Retinal pigment epithelial cell (primary cell): ENCODE measurements at regions not wholly inside any gene's neighbourhood (a gene's known extent, or its start where the extent isn't known, plus 50 kb on each side); places are given as distances from the start of the nearest gene placed in this dataset.

Source experiments
- DNase-seq: peaks from one replicate; pipeline ENCODE4 v3.0.0-alpha.2; 2010; ENCODE audit warnings: low read depth
- H3K4me3 ChIP-seq: 2 replicates; pipeline ENCODE4 v1.5.1; 2011; ENCODE audit warnings: mild to moderate bottlenecking, low read length, control low read depth, moderate library complexity
- TF ChIP-seq, protein P1 (sequence below): conservative IDR thresholded peaks from 2 replicates; pipeline ENCODE4 v1.5.1; 2011; ENCODE audit warnings: low read depth, low read length, control low read depth, inconsistent platforms

DNA sequence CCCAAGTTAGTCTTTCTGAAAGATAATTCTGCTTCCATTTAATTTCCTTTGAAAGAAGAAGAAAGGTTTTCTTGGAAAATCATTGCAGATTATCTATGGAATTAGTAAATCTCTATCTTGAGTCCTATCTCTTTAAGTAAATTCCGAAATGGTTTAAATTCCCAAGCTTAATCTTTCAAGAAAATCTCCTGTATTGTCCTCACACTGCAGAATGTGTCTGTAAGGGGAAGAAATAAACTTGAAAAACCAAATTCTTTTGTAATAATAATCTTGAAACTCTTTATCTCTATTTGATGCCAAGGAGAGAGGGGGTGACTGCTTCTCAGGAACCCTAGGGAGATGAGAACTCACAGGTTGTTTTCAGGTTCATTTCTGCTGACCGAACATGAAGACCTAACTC lies 150.8 kb upstream of the ARHGAP28 start:
- H3K4me3 ChIP-seq: no peak overlapping the region
- DNase-seq: no peak
- TF ChIP-seq, protein P1, sequence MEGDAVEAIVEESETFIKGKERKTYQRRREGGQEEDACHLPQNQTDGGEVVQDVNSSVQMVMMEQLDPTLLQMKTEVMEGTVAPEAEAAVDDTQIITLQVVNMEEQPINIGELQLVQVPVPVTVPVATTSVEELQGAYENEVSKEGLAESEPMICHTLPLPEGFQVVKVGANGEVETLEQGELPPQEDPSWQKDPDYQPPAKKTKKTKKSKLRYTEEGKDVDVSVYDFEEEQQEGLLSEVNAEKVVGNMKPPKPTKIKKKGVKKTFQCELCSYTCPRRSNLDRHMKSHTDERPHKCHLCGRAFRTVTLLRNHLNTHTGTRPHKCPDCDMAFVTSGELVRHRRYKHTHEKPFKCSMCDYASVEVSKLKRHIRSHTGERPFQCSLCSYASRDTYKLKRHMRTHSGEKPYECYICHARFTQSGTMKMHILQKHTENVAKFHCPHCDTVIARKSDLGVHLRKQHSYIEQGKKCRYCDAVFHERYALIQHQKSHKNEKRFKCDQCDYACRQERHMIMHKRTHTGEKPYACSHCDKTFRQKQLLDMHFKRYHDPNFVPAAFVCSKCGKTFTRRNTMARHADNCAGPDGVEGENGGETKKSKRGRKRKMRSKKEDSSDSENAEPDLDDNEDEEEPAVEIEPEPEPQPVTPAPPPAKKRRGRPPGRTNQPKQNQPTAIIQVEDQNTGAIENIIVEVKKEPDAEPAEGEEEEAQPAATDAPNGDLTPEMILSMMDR: no peak

DNA sequence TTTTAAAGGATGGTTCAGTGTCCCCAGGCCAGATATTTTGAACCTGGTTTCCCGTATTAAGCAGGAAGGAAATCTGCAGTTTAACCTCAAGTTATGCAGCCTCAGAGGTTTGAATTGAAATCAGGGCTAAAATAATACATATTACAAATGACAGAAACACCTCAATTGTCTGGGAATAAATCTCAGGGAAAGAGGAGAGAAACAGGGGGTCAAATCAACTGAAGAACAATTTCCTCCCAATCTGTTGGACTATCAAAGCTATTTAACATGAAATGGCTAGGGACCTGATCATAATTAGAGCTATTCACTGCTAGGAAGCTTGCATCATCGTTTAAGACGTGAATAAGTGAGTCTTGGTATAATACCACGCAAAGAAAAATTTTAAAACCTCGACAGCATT lies 150.0 kb upstream of the ARHGAP28 start:
- TF ChIP-seq, protein P1: no peak
- no peak for DNase-seq
- no peak overlapping the region for H3K4me3 ChIP-seq

DNA sequence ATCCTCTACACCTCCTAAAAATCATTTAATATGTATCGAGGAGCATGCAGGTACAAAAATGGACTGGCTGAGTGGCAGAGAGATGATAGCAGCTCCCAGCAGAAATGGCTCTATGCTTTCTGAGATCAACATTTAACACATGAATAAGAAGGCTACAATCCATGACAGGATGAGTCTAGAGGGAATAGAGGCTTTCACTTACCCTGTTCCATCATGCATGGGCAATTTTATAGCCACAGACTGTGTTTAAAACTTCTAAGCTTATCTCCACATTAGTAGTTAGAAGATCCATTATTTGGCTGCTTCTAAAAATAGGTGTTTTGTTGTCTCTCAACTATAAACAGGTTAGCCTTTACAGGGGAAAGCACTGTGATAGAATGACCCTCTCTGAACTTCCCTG lies 149.1 kb upstream of the ARHGAP28 start:
- no peak overlapping the region for H3K4me3 ChIP-seq
- TF ChIP-seq, protein P1: no peak
- no peak for DNase-seq

DNA sequence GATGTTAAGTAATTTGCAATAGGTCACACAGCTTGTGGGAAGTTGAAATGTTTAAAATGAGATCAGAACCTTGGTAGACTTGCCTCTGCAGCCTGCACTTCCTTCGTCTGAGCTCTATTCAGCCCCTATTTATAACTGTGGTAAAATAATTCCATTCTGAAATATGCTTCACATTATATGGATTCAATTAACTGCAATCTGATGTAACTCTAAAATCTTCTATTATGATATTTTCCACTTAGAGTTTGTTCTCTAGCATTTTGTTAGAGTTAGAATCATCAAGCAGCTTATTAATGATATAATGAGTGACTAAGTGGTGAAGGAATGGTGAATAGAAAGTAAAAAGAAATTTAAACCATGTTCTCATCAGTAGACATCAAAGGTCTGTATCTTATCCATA lies 139.6 kb upstream of the ARHGAP28 start:
- DNase-seq: no peak
- H3K4me3 ChIP-seq: no peak overlapping the region
- TF ChIP-seq, protein P1: no peak

DNA sequence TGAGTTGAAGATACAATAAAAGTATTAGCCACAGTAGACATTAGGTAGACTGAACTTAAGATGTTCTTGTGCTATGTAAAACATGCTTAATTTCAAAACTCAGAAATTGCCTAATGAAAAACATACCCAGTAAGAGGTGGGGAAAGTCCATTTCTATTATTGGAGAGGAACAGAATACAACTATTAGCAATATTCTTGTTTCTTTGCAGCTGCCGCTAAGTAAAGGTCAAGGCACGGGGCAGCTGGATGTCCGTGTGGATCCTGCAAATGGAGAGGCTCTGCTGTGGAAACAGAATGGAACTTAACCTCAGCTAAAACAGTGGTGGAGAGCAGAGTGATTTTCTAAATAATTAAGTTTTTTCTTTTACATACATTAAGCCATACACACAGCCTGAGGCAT lies 139.2 kb upstream of the ARHGAP28 start:
- no peak for DNase-seq
- TF ChIP-seq, protein P1: no peak
- no peak overlapping the region for H3K4me3 ChIP-seq

DNA sequence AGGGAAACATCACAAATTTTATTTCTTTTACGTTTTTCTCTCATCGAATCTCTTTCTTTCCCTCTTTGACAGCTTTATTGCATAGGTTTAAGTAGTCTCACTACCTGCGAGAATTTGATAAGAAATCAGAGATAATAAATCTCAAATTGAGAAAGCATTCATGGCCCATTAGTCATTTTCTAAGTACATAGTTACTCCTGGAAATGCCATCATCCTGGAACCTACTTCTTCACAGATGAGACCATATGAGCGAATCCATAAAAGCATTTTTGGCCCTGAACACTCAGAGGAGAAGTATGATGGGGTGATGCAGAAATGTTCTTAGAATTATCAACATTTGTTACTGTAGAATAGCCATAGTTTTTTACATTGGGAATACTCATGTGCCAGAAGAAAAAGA lies 138.0 kb upstream of the ARHGAP28 start:
- TF ChIP-seq, protein P1: no peak
- H3K4me3 ChIP-seq: no peak overlapping the region
- no peak for DNase-seq

DNA sequence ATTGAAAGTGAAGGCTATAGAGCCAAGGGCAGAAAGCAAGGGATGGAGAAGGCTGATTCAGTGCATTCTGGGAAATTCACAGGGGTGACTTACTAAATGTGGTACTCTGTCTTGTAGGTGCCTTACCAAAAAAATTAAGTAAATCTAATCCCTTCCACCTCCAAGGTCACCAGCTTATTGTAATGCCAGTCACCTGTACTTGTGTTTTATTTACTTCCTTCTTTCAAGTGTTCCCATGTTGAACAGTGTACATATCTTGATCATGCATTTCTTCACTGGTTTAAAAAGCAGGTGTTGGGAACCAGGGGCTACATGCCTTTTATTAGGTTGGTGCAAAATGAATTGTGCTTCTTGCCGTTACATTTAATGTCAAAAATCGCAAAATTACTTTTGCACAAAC lies 137.0 kb upstream of the ARHGAP28 start:
- no peak overlapping the region for H3K4me3 ChIP-seq
- TF ChIP-seq, protein P1: no peak
- DNase-seq: no peak
